ENCODE measurements at regions not wholly inside any gene's neighbourhood (a gene's known extent, or its start where the extent isn't known, plus 50 kb on each side); places are given as distances from the start of the nearest gene placed in this dataset.

GRCh38 chr5:123673107-123673506, 161.1 kb downstream of the CSNK1G3 start (continued):
- TF ChIP-seq SMYD3 (CRISPR knock-in tag; IDR thresholded peaks at IDR 0.05): no peak

DNA sequence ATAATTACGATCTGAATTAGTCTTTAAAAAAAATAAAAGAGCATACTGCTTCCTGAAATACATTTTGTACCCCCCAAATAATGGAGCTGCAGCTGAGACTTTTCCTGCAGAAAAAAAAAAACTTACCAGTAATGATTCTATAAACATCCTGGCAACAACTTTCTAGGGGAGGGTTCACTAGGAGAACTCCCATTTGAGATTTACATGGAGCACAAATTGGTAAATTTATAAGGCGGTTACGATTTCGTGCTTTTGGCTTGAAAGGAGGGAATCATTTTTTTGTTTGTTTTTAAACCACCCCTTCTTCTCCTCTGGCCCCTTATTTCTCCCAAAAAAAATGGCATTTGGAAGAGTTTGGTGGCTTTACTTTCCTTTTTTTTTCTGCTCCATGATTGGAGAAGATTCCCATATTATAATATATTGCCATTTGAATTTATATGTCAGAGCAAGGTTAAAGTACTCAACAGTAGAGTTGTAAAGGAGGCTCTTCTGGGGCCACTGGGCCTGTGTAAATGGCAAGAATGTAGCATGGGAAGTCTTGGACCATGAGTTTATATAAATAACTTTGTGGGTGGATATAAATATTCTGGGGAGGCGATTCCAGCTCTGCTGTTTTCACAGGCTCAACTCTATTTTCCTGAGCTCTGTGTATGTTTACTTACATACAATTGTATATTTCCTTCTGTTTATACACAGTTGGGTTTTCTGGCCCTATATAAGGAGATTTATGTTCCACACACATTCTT, 159.9 kb downstream of the CSNK1G3 start:
- H3K27ac ChIP-seq (ENCODE audit: extremely low read length, insufficient read depth, low read length): no peak overlapping the region
- in situ Hi-C loops (cut with HindIII; ENCODE audit: extremely low pct_ligation_motif_present, low pct_unique_long_range_greater_than_20kb): no loop called here
- no peaks in the 10 kb centered on the region for H4K20me1 ChIP-seq (ENCODE audit: insufficient read depth, low read length)
- no TSS peak for BruUV-seq (replicated peaks)
- H3K4me2 ChIP-seq (ENCODE audit: low read depth, low read length): no peak overlapping the region
- H3K36me3 ChIP-seq (replicated peaks in 1 of 2; ENCODE audit: control insufficient read depth in 1 of 2, insufficient read depth in 2 of 2, low read length in 2 of 2): no peaks in the 10 kb centered on the region
- ATAC-seq (no peak), DNase-seq (ENCODE audit: low spot score) (no peak), FAIRE-seq (no peak)
- ChIA-PET CTCF (ENCODE audit: low intra/inter-chr PET ratio, low total read pairs) (no interaction called here), POLR2A (no interaction called here)
- no peaks in the 10 kb centered on the region for H3K27me3 ChIP-seq (ENCODE audit: control insufficient read depth in 1 of 2, insufficient read depth in 2 of 2, low read length in 2 of 2)
- intact Hi-C loops (cut with micrococcal nuclease; ENCODE audit: unreplicated experiment): no loop called here
- no peaks in the 10 kb centered on the region for H3K4me1 ChIP-seq (ENCODE audit: insufficient read depth, low read length)
- H3K9ac ChIP-seq (ENCODE audit: insufficient read depth, low read depth, low read length): no peak overlapping the region
- H3K4me3 ChIP-seq (replicated peaks in 1 of 3; ENCODE audit: insufficient read depth in 1 of 3, low read depth in 2 of 3, low read length in 3 of 3): no peak overlapping the region
- H2AFZ ChIP-seq (ENCODE audit: low read length): no peak overlapping the region
- H3K9me3 ChIP-seq (ENCODE audit: low read length): no peaks in the 10 kb centered on the region
- WGBS (ENCODE audit: low lambda C conversion rate): 64% methylated on average over 5 of the region's 5 CpGs
- H3K79me2 ChIP-seq (ENCODE audit: insufficient read depth, low read length): no peaks in the 10 kb centered on the region
- TF ChIP-seq, protein P1, sequence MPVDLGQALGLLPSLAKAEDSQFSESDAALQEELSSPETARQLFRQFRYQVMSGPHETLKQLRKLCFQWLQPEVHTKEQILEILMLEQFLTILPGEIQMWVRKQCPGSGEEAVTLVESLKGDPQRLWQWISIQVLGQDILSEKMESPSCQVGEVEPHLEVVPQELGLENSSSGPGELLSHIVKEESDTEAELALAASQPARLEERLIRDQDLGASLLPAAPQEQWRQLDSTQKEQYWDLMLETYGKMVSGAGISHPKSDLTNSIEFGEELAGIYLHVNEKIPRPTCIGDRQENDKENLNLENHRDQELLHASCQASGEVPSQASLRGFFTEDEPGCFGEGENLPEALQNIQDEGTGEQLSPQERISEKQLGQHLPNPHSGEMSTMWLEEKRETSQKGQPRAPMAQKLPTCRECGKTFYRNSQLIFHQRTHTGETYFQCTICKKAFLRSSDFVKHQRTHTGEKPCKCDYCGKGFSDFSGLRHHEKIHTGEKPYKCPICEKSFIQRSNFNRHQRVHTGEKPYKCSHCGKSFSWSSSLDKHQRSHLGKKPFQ (CRISPR knock-in tag; IDR thresholded peaks at IDR 0.05; ENCODE audit: insufficient replicate concordance): no peak
- no peak for TF ChIP-seq ZFX (CRISPR knock-in tag; IDR thresholded peaks at IDR 0.05; ENCODE audit: low read depth)
- TF ChIP-seq YEATS4 (CRISPR knock-in tag; IDR thresholded peaks at IDR 0.05; ENCODE audit: borderline replicate concordance): no peak
- no peak for TF ChIP-seq ZNF816 (CRISPR knock-in tag; IDR thresholded peaks at IDR 0.05; ENCODE audit: borderline replicate concordance)
- TF ChIP-seq FOXP1 (IDR thresholded peaks at IDR 0.05): no peak
- no peak for TF ChIP-seq FOXP1 (CRISPR knock-in tag; IDR thresholded peaks at IDR 0.05)
- no peak for TF ChIP-seq BCLAF1 (IDR thresholded peaks at IDR 0.05)
- TF ChIP-seq PCBP1 (IDR thresholded peaks at IDR 0.05; ENCODE audit: borderline replicate concordance, low read depth, low read length): no peak
- TF ChIP-seq KAT8 (CRISPR knock-in tag; IDR thresholded peaks at IDR 0.05): no peak
- no peak for TF ChIP-seq SAP130 (CRISPR knock-in tag; IDR thresholded peaks at IDR 0.05; ENCODE audit: low read depth)
- no peak for TF ChIP-seq RBAK (CRISPR knock-in tag; IDR thresholded peaks at IDR 0.05)
- TF ChIP-seq, protein P2, sequence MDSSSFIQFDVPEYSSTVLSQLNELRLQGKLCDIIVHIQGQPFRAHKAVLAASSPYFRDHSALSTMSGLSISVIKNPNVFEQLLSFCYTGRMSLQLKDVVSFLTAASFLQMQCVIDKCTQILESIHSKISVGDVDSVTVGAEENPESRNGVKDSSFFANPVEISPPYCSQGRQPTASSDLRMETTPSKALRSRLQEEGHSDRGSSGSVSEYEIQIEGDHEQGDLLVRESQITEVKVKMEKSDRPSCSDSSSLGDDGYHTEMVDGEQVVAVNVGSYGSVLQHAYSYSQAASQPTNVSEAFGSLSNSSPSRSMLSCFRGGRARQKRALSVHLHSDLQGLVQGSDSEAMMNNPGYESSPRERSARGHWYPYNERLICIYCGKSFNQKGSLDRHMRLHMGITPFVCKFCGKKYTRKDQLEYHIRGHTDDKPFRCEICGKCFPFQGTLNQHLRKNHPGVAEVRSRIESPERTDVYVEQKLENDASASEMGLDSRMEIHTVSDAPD (CRISPR knock-in tag; IDR thresholded peaks at IDR 0.05): no peak
- no peak for TF ChIP-seq FLYWCH1 (CRISPR knock-in tag; IDR thresholded peaks at IDR 0.05)
- no peak for TF ChIP-seq EEA1 (CRISPR knock-in tag; IDR thresholded peaks at IDR 0.05; ENCODE audit: borderline replicate concordance)
